ENCODE measurements at regions not wholly inside any gene's neighbourhood (a gene's known extent, or its start where the extent isn't known, plus 50 kb on each side); places are given as distances from the start of the nearest gene placed in this dataset.
"Not testable (repeated sequence)": the region's sequence is repeated elsewhere in the genome, so short reads cannot be mapped to it uniquely, and the experiment has no call there.

GRCh38 chr1:79235301-79236002, 228.9 kb upstream of the ADGRL4 start:
- FAIRE-seq, result no peak

GRCh38 chr1:79232818-79233217, 226.3 kb upstream of the ADGRL4 start:
- no peak for FAIRE-seq

GRCh38 chr1:79230751-79231150, 224.2 kb upstream of the ADGRL4 start:
- not testable (repeated sequence) for FAIRE-seq

DNA sequence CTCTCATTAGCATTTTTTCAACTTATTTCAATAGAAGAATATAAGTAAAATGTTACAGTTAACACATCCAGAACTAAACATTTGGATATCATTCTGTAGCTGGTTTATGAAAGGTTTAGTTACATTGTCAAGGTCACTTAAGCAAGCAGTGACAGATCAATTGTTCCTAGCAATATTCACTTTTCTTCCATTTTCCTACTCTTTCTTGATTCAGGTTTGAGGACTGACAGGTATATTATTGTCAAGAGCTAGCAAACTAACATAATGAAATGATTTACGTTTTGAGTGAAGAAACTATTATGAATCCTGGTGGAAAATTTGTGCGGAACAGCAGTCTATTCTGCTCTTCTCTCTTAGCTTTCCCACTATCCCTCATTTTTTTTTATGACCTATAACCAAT, 220.4 kb upstream of the ADGRL4 start:
- no peak for FAIRE-seq

DNA sequence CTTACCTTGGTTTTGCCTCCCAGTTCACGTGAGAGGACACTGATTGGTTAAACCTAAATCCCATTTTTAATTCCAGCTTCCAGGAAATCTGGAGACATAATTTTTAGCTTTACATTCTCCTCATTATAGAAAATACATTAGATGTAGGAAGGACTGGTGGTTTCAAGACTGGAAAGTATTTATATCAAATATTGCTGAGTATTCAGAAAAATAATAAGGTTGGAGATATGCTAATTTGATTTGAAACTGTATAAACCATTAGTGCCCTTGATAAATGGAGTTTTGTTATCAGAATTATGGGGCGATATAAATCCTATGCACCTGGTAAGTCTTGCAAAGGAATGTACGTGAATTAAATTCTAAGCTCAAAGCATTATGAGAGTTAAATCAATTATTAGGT, 218.0 kb upstream of the ADGRL4 start:
- no peak for FAIRE-seq

DNA sequence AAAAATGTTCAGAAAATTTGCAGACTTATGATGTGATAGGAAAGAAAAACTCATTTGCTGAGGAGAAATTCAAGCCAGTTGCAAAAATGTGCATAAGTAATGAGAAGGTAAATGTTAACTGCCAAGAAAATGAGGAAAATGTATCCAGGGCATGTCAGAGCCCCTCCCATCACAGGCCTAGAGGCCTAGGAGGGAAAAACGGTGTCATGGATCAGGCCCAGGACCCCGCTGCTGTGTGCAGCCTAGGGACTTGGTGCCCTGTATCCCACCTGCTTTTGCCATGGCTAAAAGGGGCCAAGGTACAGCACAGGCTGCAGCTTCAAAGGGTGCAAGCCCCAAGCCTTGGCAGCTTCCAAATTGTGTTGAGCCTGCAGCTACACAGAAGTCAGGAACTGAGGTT, 214.0 kb upstream of the ADGRL4 start:
- no peak for FAIRE-seq

DNA sequence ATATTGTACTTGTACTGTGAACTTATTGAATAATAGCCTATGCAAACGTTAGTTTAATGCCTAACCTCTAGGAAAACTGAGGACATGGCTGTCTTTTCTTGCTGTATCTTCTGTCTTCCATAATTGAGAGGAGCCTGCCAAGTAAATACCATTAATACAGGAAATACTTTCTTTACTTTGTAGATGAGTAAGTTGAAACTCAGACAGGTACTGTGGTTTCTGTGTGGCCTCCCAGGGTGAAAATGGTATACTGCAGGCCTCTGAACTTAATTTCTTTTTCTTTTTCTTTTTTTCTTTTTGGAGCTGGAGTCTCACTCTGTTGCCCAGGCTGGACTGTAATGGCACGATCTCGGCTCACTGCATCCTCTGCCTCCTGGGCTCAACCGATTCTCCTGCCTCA, 208.8 kb upstream of the ADGRL4 start:
- no peak for FAIRE-seq

DNA sequence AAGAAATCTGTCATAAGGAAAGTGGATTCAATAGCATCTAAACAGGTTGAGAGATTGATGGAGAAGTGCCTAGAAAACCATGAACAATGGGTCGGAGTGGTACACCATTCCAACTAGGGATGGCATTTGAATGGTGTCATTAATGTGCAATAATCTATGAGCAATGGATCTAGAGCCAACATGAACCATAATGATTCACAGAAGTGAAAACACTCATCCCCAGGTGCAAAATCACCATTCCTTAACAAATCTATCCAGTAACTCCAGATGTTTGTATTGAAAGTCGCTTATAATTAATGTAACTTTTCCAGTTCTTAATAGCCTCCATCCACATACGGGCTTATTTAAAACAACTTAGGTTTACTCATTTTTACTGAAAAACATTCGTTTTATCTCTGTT, 201.3 kb upstream of the ADGRL4 start:
- no peak for FAIRE-seq

DNA sequence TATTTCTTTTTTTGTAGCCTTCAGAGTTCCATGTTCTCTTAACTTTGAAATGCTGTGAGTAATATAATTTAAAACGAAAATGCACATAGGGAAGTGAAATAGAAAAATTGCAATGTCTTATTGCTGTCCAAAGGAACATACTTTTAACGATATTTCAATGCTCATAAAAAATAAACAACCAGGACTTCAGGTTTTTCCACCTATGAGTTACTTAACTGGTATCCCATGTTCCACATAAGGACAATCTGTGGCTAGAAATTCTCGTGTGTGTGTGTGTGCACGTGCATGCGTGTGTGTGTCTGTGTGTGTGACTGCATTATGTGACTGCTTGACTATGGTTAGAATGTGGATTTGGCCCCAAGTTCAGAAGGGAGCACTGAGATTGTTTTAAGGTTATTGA, 200.8 kb upstream of the ADGRL4 start:
- no peak for FAIRE-seq

DNA sequence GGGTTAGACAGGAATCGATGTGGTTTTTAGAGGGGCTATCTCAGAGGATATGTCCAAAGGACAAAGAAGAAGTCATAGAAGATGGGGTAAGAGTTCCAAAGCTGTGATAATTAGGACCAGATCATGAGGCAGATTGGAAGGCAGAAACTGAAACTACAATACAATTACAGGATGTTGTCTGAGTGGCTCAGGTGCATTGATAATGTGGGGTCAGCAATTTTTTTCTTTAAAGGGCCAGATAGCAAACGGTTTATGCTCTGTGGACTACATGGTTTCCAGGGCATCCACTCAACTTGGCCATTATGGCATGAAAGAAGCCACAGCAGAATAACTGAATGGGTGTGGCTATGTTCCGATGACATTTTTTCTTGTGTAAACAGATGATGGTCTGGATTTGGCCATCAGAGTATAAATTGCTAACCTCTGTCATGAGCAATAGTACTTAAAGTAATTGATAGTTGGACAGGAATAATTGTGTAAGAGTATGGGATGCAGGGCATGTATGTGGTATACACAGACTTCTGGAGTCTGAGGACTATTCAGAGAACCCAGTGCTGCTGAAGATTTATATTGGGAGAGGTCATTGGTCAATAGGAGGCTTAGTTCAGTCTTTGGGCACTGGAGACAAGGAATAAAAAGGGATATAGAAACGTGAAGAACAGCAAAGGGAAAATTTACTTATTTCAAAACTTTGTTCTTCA, 198.4 kb upstream of the ADGRL4 start:
- FAIRE-seq, result no peak

GRCh38 chr1:79198832-79199231, 192.3 kb upstream of the ADGRL4 start:
- FAIRE-seq, result no peak

GRCh38 chr1:79197421-79197820, 190.9 kb upstream of the ADGRL4 start:
- no peak for FAIRE-seq

DNA sequence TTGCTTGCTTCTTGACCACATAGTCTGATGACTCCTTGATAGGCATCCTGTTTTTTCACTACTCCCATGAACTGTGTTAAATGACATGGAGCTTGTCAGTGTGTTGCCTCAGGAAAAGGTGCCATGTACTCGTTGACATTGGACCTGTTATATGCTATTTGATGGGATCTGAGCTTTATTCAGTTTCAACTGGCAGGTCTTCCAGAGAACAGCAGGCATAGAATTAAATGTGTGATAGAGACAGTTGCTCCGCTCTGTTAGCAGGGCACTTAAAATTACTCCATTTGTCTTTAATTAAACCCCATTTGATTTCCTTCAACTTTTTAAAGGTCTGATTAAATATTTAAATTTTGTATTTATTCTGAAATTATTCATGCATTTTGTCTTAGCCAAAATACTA, 189.7 kb upstream of the ADGRL4 start:
- FAIRE-seq, result no peak

DNA sequence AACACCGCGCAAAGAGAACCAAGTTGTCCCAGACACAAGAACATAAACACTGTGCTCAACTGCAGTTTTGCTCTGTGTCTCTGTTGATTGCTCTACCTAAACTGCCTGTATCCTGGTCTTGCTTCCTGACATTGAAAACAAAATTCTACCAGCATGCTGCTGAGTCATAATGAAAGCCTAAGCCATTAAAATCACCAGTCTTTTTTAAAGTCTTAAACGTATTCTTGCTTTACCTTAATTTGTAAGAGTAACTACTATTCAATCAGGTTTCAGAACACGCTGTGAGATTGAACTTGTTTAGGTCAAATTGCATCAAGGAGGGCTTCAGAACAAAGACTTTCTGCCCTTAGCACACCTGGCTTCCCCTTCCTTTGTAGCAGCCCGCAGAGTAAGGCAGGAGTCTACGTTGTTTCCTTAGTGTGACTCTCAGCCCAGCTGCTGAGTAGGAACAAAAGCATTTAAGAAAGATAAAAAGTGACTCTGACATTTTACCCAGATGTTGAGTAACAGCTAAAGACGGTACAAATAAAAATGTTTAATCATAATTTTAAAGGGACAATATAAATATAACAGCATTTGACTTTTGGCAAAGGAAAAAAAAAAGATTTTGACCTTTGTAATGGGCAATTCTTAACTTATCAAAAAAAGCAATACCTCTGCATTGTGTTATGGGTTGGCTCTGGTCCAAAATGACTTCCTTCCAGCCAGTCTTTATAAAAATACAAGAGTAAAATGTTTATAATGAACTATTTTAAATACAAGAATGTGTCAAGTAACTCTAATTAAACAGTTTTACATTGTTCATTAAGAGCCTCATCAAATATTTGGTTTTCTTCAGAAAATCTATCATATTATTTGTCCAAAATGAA, 186.9 kb upstream of the ADGRL4 start:
- peak; percentile 72 for FAIRE-seq

DNA sequence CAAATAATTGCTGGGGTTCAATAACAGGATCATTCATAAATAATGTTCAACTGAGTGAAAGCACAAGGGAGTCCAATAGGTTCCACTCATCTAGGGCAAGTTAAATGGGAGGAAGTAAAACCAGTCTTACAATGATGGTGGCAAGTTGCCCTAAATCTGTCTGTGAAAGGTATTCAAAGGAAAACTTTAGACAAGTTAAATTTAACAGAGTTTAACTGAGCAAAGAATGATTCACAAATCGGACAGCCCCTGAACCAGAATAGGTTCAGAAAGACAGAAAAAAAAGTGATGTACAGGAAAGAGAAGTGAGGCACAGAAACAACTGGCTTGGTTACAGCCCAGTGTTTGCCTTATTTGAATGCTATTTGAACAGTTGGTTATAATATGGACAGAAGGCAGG, 183.5 kb upstream of the ADGRL4 start:
- no peak for FAIRE-seq

GRCh38 chr1:79188337-79188736, 181.8 kb upstream of the ADGRL4 start:
- no peak for FAIRE-seq

DNA sequence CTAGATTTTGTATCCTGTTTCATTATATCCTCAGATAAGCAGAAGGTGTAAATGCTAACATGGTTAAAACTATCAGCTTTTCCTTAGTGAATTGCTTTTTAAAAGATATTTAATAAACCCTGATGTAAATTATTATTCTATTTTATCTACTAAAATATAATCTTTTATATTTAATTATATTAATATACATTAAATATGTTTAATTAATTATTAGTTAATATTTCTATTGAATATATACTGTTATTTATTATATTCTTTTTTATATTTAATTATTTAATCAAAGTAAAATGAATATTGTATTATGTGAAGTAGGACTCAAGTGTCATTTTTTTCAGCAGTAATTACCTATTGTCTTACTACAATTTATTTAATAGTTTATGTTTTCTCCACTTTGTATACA, 179.7 kb upstream of the ADGRL4 start:
- FAIRE-seq, result peak; percentile 88

GRCh38 chr1:79177844-79178243, 171.3 kb upstream of the ADGRL4 start:
- FAIRE-seq, result no peak

- FAIRE-seq, result no peak
Observed at GRCh38 chr1:79161077-79161476, 154.5 kb upstream of the ADGRL4 start.

DNA sequence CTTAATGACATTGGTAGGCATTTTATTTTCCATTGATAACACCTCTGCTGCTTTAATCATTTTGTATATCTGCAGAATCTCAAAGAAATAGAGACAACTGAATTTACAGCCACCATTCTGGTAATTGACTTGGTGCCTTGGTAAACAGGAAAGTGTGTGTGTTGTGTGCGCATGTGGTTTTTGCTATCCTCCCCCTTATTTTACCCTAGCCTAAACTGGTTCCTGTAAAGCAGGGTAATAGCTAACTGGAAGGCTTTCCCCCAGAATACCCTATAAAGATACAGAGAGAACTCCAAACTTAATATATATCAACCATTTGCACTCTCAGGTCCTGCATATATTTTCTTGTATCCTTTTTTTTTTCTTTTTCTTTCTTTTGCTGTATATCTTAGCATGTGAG, 149.5 kb upstream of the ADGRL4 start:
- FAIRE-seq, result no peak

GRCh38 chr1:79151006-79151796, 144.7 kb upstream of the ADGRL4 start:
- FAIRE-seq, result no peak

DNA sequence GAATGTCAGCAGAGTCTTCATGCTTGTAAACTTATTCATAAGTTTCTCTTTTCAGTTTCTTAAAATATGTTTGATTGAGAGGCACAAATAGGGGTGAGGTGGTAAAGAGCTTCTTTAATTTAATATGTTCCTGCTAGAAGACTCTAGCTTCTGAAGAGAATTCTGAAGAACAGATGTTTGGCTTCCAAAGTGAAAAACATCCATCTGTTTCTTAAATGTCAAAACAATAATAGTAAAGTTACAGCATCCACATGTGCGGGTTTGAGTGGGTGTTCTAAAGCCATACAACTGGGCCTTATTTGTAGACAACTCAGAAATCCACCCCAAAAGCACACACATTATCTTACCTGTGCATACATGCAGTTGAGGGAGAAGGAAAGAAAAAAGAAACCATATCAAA, 144.0 kb upstream of the ADGRL4 start:
- FAIRE-seq, result peak; percentile 87

DNA sequence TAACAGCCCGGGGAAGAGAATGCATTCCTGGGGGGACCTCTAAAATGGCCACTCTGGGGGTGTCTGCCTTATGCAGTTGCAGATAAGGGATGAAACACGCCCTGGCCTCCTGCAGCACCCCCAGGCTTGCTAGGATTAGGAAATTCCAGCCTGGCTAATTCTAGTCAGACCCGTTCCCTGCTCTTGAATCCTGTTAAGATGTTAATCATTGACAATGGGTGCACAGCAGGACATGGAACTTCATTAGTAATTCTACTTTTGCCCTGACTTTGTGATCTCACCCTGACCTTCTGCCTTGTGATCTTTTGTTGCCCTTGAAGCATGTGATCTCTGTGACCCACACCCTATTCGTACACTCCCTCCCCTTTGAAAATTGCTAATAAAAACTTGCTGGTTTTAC, 131.7 kb upstream of the ADGRL4 start:
- FAIRE-seq, result not testable (repeated sequence)

All from endometrium (tissue), 2 donors.